Caco-2 (cell line): ENCODE measurements at regions not wholly inside any gene's neighbourhood (a gene's known extent, or its start where the extent isn't known, plus 50 kb on each side); places are given as distances from the start of the nearest gene placed in this dataset.

Source experiments
- BruUV-seq: library from RNA; stranded (reverse); fragments of 400-500 nt; replicated peaks from 2 replicates; lab custom pipeline; 2021; lab: Mats Ljungman, UMichigan
- CTCF ChIA-PET: fragments of 300-600 bp; sonication (Branson Sonifier 250); formaldehyde crosslinking; loops from one replicate; lab custom pipeline; 2022; ENCODE audit warnings: antibody characterized with exemption; lab: Charles Lee
- POLR2A ChIA-PET: fragments of 300-600 bp; sonication (Branson Sonifier 250); formaldehyde crosslinking; loops from one replicate; lab custom pipeline; 2022; ENCODE audit warnings: antibody characterized with exemption; lab: Charles Lee
- DNase-seq, 2 experiments: peaks; one replicate each; pipeline versions ENCODE4 v3.0.0 to v3.0.0-alpha.2; 2020 to 2022
- H3K27me3 ChIP-seq: replicated peaks from 2 replicates; pipeline ENCODE4 v1.6.0; 2011; ENCODE audit warnings: low read length; ENCODE audit not compliant: control insufficient read depth, insufficient read depth
- H3K36me3 ChIP-seq: 2 replicates; pipeline ENCODE4 v1.5.1; 2011; ENCODE audit warnings: low read length; ENCODE audit not compliant: control insufficient read depth, insufficient read depth
- H3K4me1 ChIP-seq: fragments of 250-450 bp; sonication (Bioruptor Pico); 2 replicates; pipeline ENCODE4 v1.5.1; 2020; ENCODE audit warnings: mild to moderate bottlenecking
- H3K4me3 ChIP-seq: 2 replicates; pipeline ENCODE4 v1.5.1; 2011; ENCODE audit warnings: low read depth, mild to moderate bottlenecking, control low read depth, low read length
- H3K9me3 ChIP-seq: fragments of 250-450 bp; sonication (Bioruptor Pico); 2 replicates; pipeline ENCODE4 v1.5.1; 2020; ENCODE audit warnings: mild to moderate bottlenecking, moderate library complexity
- H3K27ac Mint-ChIP-seq: one replicate; pipeline ENCODE4 v1.8.0; 2022; ENCODE audit warnings: mixed read lengths; ENCODE audit not compliant: unreplicated experiment
- H3K27me3 Mint-ChIP-seq: one replicate; pipeline ENCODE4 v1.8.0; 2022; ENCODE audit warnings: mixed read lengths; ENCODE audit not compliant: insufficient read depth, unreplicated experiment
- H3K36me3 Mint-ChIP-seq: one replicate; pipeline ENCODE4 v1.8.0; 2022; ENCODE audit warnings: mild to moderate bottlenecking, mixed read lengths; ENCODE audit not compliant: insufficient read depth, unreplicated experiment
- H3K4me1 Mint-ChIP-seq: one replicate; pipeline ENCODE4 v1.8.0; 2022; ENCODE audit warnings: low read depth, mixed read lengths; ENCODE audit not compliant: unreplicated experiment
- H3K4me3 Mint-ChIP-seq: one replicate; pipeline ENCODE4 v1.8.0; 2022; ENCODE audit warnings: mild to moderate bottlenecking, moderate library complexity, mixed read lengths; ENCODE audit not compliant: unreplicated experiment
- H3K9me3 Mint-ChIP-seq: one replicate; pipeline ENCODE4 v1.8.0; 2022; ENCODE audit warnings: mixed read lengths; ENCODE audit not compliant: unreplicated experiment
- intact Hi-C: fragments of 100-400 bp; cut with micrococcal nuclease; formaldehyde crosslinking; loops from one replicate; pipeline ENCODE4 v1.10.0; 2022; ENCODE audit not compliant: unreplicated experiment
- TF ChIP-seq, protein P1 (sequence below), 2 experiments: fragments of 200-600 bp in 1 of 2; IDR thresholded peaks; 1 replicate in 1 of 2; 2 replicates in 1 of 2; pipeline versions ENCODE4 v1.5.1 to v1.8.0; 2011 to 2022; ENCODE audit warnings: antibody characterized with exemption in 1 of 2, control low read depth in 1 of 2, inconsistent platforms in 1 of 2, low read depth in 1 of 2, low read length in 1 of 2, mild to moderate bottlenecking in 1 of 2, moderate library complexity in 1 of 2; ENCODE audit not compliant: insufficient read depth in 1 of 2, severe bottlenecking in 1 of 2, unreplicated experiment in 1 of 2

DNA sequence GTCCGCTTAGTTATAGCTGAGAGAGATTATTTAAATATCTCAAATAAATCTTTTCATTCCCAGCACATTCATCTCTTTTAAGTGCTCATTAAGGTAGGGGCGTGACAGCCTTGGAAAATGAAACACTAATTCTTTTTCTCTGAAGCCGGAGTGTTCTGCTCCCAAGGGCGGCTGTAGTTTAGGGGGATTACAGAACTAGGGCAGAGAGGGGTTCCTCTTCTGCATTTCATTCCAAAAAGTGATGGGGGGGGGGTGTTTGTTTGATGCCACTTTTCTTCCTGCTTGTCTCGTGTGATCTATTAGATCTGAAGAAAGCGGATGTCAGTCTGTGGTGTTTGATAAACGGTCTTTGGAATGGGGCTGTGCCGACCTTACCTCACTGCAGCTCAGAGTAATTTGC lies 506.5 kb upstream of the MGMT start:
- POLR2A ChIA-PET, result no interaction called here
- Histone ChIP-seq H3K27me3 (0 out of 2 replicates have a peak, but pooled peaks cover 1% of the 10 kb centered on the region), H3K9me3 (no peaks in the 10 kb centered on the region), H3K4me3 (no peak overlapping the region), H3K36me3 (no peaks in the 10 kb centered on the region), H3K4me1 (no peaks in the 10 kb centered on the region)
- intact Hi-C loops, result no loop called here
- BruUV-seq, result no TSS peak
- no peak for DNase-seq
- Mint-ChIP-seq H3K4me3 (no peak overlapping the region), H3K27me3 (peaks cover 25% of the 10 kb centered on the region), H3K27ac (no peak overlapping the region), H3K4me1 (no peaks in the 10 kb centered on the region), H3K9me3 (no peaks in the 10 kb centered on the region), H3K36me3 (no peaks in the 10 kb centered on the region)
- CTCF ChIA-PET, result interaction anchor here (0.6 kb wide), 1 partner anchor 928 kb away, joined by 6 read pairs; no protein-coding TSS in a partner anchor
- TF ChIP-seq, protein P1, sequence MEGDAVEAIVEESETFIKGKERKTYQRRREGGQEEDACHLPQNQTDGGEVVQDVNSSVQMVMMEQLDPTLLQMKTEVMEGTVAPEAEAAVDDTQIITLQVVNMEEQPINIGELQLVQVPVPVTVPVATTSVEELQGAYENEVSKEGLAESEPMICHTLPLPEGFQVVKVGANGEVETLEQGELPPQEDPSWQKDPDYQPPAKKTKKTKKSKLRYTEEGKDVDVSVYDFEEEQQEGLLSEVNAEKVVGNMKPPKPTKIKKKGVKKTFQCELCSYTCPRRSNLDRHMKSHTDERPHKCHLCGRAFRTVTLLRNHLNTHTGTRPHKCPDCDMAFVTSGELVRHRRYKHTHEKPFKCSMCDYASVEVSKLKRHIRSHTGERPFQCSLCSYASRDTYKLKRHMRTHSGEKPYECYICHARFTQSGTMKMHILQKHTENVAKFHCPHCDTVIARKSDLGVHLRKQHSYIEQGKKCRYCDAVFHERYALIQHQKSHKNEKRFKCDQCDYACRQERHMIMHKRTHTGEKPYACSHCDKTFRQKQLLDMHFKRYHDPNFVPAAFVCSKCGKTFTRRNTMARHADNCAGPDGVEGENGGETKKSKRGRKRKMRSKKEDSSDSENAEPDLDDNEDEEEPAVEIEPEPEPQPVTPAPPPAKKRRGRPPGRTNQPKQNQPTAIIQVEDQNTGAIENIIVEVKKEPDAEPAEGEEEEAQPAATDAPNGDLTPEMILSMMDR (IDR thresholded peaks at IDR 0.05; ENCODE audit: insufficient read depth in 1 of 2, low read depth in 1 of 2, low read length in 1 of 2, severe bottlenecking in 1 of 2, unreplicated experiment in 1 of 2), result no peak

DNA sequence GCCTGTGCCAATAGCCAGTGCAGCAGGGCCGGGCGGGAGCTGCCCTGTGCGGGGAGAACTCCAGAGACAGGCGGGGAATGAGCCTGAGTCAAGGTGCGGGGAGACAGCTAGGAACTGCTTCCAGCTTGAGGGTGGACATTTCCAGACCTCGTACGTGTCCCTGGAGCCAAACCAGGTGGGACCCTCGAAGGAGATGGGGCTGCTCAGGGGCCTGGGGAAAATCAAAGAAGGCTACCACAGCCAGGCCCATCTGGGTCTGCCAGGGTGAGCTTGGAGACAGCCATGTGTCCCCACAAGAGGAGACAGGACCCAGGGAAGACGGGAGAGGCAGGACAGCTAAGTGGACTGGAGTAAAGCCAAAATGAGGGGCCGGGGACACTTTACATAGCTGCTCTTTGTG lies 504.9 kb upstream of the MGMT start:
- TF ChIP-seq, protein P1 (IDR thresholded peaks at IDR 0.05; ENCODE audit: insufficient read depth in 1 of 2, low read depth in 1 of 2, low read length in 1 of 2, severe bottlenecking in 1 of 2, unreplicated experiment in 1 of 2), result no peak
- Mint-ChIP-seq H3K4me3 (no peak overlapping the region), H3K4me1 (no peaks in the 10 kb centered on the region), H3K36me3 (no peaks in the 10 kb centered on the region), H3K27me3 (peaks cover 18% of the 10 kb centered on the region), H3K27ac (no peak overlapping the region), H3K9me3 (no peaks in the 10 kb centered on the region)
- CTCF ChIA-PET, result no interaction called here
- Histone ChIP-seq H3K27me3 (0 out of 2 replicates have a peak, but pooled peaks cover 1% of the 10 kb centered on the region), H3K4me1 (no peaks in the 10 kb centered on the region), H3K36me3 (no peaks in the 10 kb centered on the region), H3K4me3 (no peak overlapping the region), H3K9me3 (no peaks in the 10 kb centered on the region)
- no peak for DNase-seq
- BruUV-seq, result no TSS peak
- POLR2A ChIA-PET, result no interaction called here
- intact Hi-C loops, result no loop called here

DNA sequence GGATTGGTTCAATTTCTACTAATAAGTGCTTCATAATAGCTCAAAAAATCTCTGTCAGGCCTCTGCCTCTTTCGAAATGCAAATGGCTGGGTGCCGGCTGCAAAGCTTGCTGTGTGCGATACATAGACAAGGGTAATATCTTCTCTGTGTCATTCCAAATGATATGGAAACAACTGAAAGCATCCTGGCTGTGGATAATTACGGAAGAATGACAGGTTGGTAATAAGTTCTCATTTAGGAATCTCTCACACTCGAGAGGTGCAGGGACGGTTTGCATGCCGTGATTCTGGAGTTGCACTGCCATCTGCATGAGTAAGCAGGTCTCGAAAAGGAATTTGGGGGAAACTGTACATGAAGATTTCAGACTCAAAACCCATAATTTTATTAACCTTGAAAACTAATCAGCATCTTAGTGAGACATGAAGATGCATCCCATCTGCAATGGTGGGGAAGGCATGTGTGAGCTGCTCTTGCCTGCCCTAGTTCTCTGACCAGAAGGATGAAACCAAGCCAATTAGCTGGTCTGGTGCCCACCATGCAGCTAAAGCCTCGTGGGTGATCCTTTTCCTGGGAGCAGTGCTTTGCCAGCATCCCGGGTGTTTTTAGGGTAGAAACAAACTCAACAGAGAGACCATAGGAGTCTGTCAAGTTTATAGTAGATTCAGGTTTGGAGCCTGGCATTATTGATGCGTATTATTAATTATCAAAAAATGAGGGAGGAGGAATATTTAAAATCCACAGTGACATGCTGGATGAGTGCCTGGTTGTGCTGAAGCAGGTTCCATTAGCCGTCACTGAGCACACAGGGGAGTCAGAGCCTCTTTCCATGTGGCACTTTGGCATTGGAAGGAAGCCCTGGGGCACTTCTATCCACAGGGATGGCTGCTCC lies 503.6 kb upstream of the MGMT start:
- H3K4me3 Mint-ChIP-seq, result no peak overlapping the region
- no peak overlapping the region for H3K4me3 ChIP-seq
- ChIA-PET CTCF (no interaction called here), POLR2A (no interaction called here)
- H3K27me3 ChIP-seq, result no peaks in the 10 kb centered on the region
- TF ChIP-seq, protein P1 (IDR thresholded peaks at IDR 0.05; ENCODE audit: insufficient read depth in 1 of 2, low read depth in 1 of 2, low read length in 1 of 2, severe bottlenecking in 1 of 2, unreplicated experiment in 1 of 2), result no peak
- H3K9me3 Mint-ChIP-seq, result no peaks in the 10 kb centered on the region
- no peaks in the 10 kb centered on the region for H3K9me3 ChIP-seq
- no peak for DNase-seq
- H3K27me3 Mint-ChIP-seq, result peaks cover 21% of the 10 kb centered on the region
- no peak overlapping the region for H3K27ac Mint-ChIP-seq
- H3K4me1 Mint-ChIP-seq, result no peaks in the 10 kb centered on the region
- no TSS peak for BruUV-seq
- H3K36me3 Mint-ChIP-seq, result no peaks in the 10 kb centered on the region
- H3K4me1 ChIP-seq, result no peaks in the 10 kb centered on the region
- H3K36me3 ChIP-seq, result no peaks in the 10 kb centered on the region
- intact Hi-C loops, result no loop called here
